Trophoblast cell (in vitro differentiated cells and primary cell): ENCODE measurements at regions not wholly inside any gene's neighbourhood (a gene's known extent, or its start where the extent isn't known, plus 50 kb on each side); places are given as distances from the start of the nearest gene placed in this dataset.

Source experiments
- DNase-seq, 2 donors: peaks; one replicate each; pipeline ENCODE4 v3.0.0-alpha.2; 2016
- H2AFZ ChIP-seq: 2 replicates; pipeline ENCODE4 v1.6.1; 2013; ENCODE audit warnings: low read length, moderate library complexity, mild to moderate bottlenecking; ENCODE audit not compliant: insufficient read depth, poor library complexity
- H2AK5ac ChIP-seq: 2 replicates; pipeline ENCODE4 v1.6.1; 2013; ENCODE audit warnings: mild to moderate bottlenecking, low read length
- H2BK120ac ChIP-seq: 2 replicates; pipeline ENCODE4 v1.6.1; 2013; ENCODE audit warnings: low read length, mild to moderate bottlenecking, moderate library complexity; ENCODE audit not compliant: insufficient read depth, poor library complexity
- H2BK12ac ChIP-seq: 2 replicates; pipeline ENCODE4 v1.6.1; 2013; ENCODE audit warnings: mild to moderate bottlenecking, low read length, moderate library complexity
- H2BK5ac ChIP-seq: 2 replicates; pipeline ENCODE4 v1.6.1; 2013; ENCODE audit warnings: low read length, low read depth, moderate library complexity, mild to moderate bottlenecking; ENCODE audit not compliant: poor library complexity
- H3K14ac ChIP-seq: 2 replicates; pipeline ENCODE4 v1.6.1; 2013; ENCODE audit warnings: mild to moderate bottlenecking, low read length
- H3K18ac ChIP-seq: 2 replicates; pipeline ENCODE4 v1.6.1; 2013; ENCODE audit warnings: mild to moderate bottlenecking, low read length
- H3K23ac ChIP-seq: 2 replicates; pipeline ENCODE4 v1.6.1; 2013; ENCODE audit warnings: low read length
- H3K27ac ChIP-seq: 2 replicates; pipeline ENCODE4 v1.5.1; 2013; ENCODE audit warnings: low read depth, mild to moderate bottlenecking, inconsistent platforms, low read length, moderate library complexity
- H3K27me3 ChIP-seq: 2 replicates; pipeline ENCODE4 v1.6.1; 2013; ENCODE audit warnings: inconsistent platforms, mild to moderate bottlenecking, low read length, moderate library complexity; ENCODE audit not compliant: insufficient read depth
- H3K36me3 ChIP-seq, 2 experiments: 1 replicate in 1 of 2; 2 replicates in 1 of 2; pipeline ENCODE4 v1.6.1; 2013; ENCODE audit warnings: low read length in 2 of 2, mild to moderate bottlenecking in 2 of 2, moderate library complexity in 1 of 2; ENCODE audit not compliant: insufficient read depth in 2 of 2, control insufficient read depth in 1 of 2
- H3K4ac ChIP-seq: 2 replicates; pipeline ENCODE4 v1.6.1; 2013; ENCODE audit warnings: low read depth, mild to moderate bottlenecking, low read length, moderate library complexity
- H3K4me1 ChIP-seq, 2 experiments: 1 replicate in 1 of 2; 2 replicates in 1 of 2; pipeline ENCODE4 v1.6.1; 2013; ENCODE audit warnings: low read length in 2 of 2, mild to moderate bottlenecking in 2 of 2, moderate library complexity in 1 of 2; ENCODE audit not compliant: insufficient read depth in 2 of 2, control insufficient read depth in 1 of 2
- H3K4me2 ChIP-seq: 2 replicates; pipeline ENCODE4 v1.6.1; 2013; ENCODE audit warnings: inconsistent platforms, mild to moderate bottlenecking, low read length, moderate library complexity
- H3K4me3 ChIP-seq: 2 replicates; pipeline ENCODE4 v1.5.1; 2013; ENCODE audit warnings: mild to moderate bottlenecking, low read depth, low read length, inconsistent platforms
- H3K79me1 ChIP-seq: one replicate; pipeline ENCODE4 v1.6.1; 2013; ENCODE audit warnings: low read length
- H3K79me2 ChIP-seq: 2 replicates; pipeline ENCODE4 v1.6.1; 2013; ENCODE audit warnings: low read length, mild to moderate bottlenecking; ENCODE audit not compliant: control insufficient read depth, insufficient read depth, poor library complexity
- H3K9ac ChIP-seq: 2 replicates; pipeline ENCODE4 v1.6.1; 2013; ENCODE audit warnings: mild to moderate bottlenecking, low read length
- H3K9me3 ChIP-seq: 2 replicates; pipeline ENCODE4 v1.6.1; 2013; ENCODE audit warnings: low read depth, mild to moderate bottlenecking, control low read depth, inconsistent platforms, low read length; ENCODE audit not compliant: insufficient read depth
- H4K12ac ChIP-seq: 2 replicates; pipeline ENCODE4 v1.6.1; 2013; ENCODE audit warnings: low read depth, mild to moderate bottlenecking, low read length, moderate library complexity
- H4K8ac ChIP-seq: 2 replicates; pipeline ENCODE4 v1.6.1; 2013; ENCODE audit warnings: low read depth, mild to moderate bottlenecking, low read length, moderate library complexity
- H4K91ac ChIP-seq: one replicate; pipeline ENCODE4 v1.6.1; 2013; ENCODE audit warnings: low read depth, mild to moderate bottlenecking, low read length, moderate library complexity
- WGBS: extraction: QIAGEN DNeasy Blood & Tissue Kit; methylation state at CpG from one replicate; pipeline ENCODE4 v1.1.7; 2013; ENCODE audit warnings: missing lambda C conversion rate; ENCODE audit not compliant: insufficient read length, insufficient coverage; ENCODE audit errors: extremely low coverage; 5-methylcytosine and 5-hydroxymethylcytosine counted together

DNA sequence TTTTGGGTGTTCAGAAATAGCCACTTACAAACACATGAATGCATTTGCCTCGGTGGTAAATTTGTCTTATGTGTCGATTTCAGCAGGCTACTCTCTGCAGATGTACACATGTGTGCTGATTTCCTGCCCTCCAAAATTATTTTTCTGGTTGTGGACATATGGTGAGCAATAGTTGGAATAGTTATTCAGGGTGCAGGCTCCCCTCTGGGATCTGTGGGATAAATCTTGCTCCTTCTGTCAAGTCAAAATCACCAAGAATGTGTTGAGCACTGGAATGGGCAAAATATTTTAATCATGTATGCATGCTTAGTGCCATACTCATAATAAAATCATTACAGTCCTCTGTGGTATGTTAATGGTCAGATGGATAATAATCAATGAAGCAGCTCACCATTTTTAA is 684.5 kb downstream of the BCL11A start:
- H3K14ac ChIP-seq = no peak overlapping the region
- no peak overlapping the region for H3K27ac ChIP-seq
- no peak overlapping the region for H2BK120ac ChIP-seq
- no peak overlapping the region for H3K9ac ChIP-seq
- no peaks in the 10 kb centered on the region for H3K79me2 ChIP-seq
- H2AFZ ChIP-seq = no peak overlapping the region
- no peak overlapping the region for H3K4ac ChIP-seq
- peaks cover 2 to 5% of the 10 kb centered on the region in 2 experiments for H3K4me1 ChIP-seq
- H4K12ac ChIP-seq = no peak overlapping the region
- no peak overlapping the region for H3K4me2 ChIP-seq
- no peak overlapping the region for H2AK5ac ChIP-seq
- H3K23ac ChIP-seq = no peak overlapping the region
- WGBS = no CpG with 5 or more reads among the region's 2 CpGs
- no peak overlapping the region for H3K18ac ChIP-seq
- no peak overlapping the region for H4K91ac ChIP-seq
- DNase-seq = no peak
- no peaks in the 10 kb centered on the region for H3K36me3 ChIP-seq
- H3K9me3 ChIP-seq = no peaks in the 10 kb centered on the region
- no peak overlapping the region for H3K4me3 ChIP-seq
- no peak overlapping the region for H2BK12ac ChIP-seq
- no peaks in the 10 kb centered on the region for H3K27me3 ChIP-seq
- H3K79me1 ChIP-seq = peaks cover 3% of the 10 kb centered on the region
- H2BK5ac ChIP-seq = no peak overlapping the region
- H4K8ac ChIP-seq = no peak overlapping the region

DNA sequence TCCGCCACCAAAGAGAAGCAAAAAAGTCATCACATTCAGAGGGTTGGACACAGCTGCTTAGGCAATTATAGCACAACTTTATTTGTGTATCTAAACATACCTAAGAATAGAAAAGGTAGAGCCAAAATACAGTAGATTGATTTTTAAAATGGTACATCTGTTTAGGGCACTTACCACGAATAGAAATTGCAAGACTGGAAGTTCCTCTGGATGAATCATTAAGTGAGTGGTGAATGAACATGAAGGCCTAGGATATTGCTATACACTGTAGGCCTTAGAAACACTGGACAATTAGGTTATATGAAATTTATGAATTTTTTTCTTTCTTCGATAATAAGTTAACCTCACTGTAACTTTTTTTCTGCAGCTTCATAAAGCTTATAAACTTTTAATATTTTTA is 687.0 kb downstream of the BCL11A start:
- WGBS = no CpG with 5 or more reads among the region's 3 CpGs
- no peak overlapping the region for H3K23ac ChIP-seq
- H2BK5ac ChIP-seq = no peak overlapping the region
- no peak overlapping the region for H3K4ac ChIP-seq
- no peak overlapping the region for H3K4me2 ChIP-seq
- H3K79me2 ChIP-seq = no peaks in the 10 kb centered on the region
- H2AK5ac ChIP-seq = no peak overlapping the region
- peaks cover 2 to 5% of the 10 kb centered on the region in 2 experiments for H3K4me1 ChIP-seq
- no peaks in the 10 kb centered on the region for H3K27me3 ChIP-seq
- H4K12ac ChIP-seq = no peak overlapping the region
- H3K27ac ChIP-seq = no peak overlapping the region
- peaks cover 2% of the 10 kb centered on the region for H3K9me3 ChIP-seq
- no peaks in the 10 kb centered on the region for H3K36me3 ChIP-seq
- no peak for DNase-seq
- H2AFZ ChIP-seq = no peak overlapping the region
- no peak overlapping the region for H3K9ac ChIP-seq
- H4K8ac ChIP-seq = no peak overlapping the region
- H3K79me1 ChIP-seq = peaks cover 3% of the 10 kb centered on the region
- no peak overlapping the region for H4K91ac ChIP-seq
- H2BK12ac ChIP-seq = no peak overlapping the region
- no peak overlapping the region for H3K4me3 ChIP-seq
- H2BK120ac ChIP-seq = no peak overlapping the region
- no peak overlapping the region for H3K18ac ChIP-seq
- no peak overlapping the region for H3K14ac ChIP-seq

DNA sequence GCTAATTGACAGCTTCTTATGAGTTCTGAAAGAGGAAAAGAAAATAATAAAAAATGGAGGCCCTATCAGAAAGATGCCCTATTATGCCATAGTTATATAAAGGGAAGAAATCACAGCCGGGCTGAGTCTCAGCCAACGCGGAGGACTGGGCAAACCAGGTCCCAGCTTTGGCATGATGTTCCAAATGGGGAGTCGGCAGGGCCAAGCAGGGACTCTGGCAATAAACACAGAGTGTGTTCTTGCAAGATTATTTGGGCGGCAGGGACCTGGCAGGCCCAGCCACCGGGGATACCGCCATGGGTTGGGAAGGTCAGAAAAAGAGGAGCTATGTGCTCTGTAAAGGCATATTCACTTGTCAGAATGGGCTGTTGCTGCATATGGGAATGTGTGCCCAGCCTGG is 694.9 kb downstream of the BCL11A start:
- H3K4me3 ChIP-seq = no peak overlapping the region
- H3K9ac ChIP-seq = no peak overlapping the region
- H3K4me2 ChIP-seq = no peak overlapping the region
- no peak overlapping the region for H4K8ac ChIP-seq
- H3K18ac ChIP-seq = no peak overlapping the region
- H3K4me1 ChIP-seq = no peaks in the 10 kb centered on the region
- peaks cover 5% of the 10 kb centered on the region for H3K9me3 ChIP-seq
- H3K27ac ChIP-seq = no peak overlapping the region
- no peaks in the 10 kb centered on the region for H3K79me1 ChIP-seq
- H2BK12ac ChIP-seq = no peak overlapping the region
- no peak overlapping the region for H3K14ac ChIP-seq
- H3K79me2 ChIP-seq = no peaks in the 10 kb centered on the region
- no peak overlapping the region for H3K23ac ChIP-seq
- H2AFZ ChIP-seq = no peak overlapping the region
- no CpG with 5 or more reads among the region's 7 CpGs for WGBS
- no peak overlapping the region for H2BK120ac ChIP-seq
- DNase-seq = no peak
- no peak overlapping the region for H2BK5ac ChIP-seq
- no peak overlapping the region for H2AK5ac ChIP-seq
- H3K36me3 ChIP-seq = no peaks in the 10 kb centered on the region
- no peak overlapping the region for H4K12ac ChIP-seq
- H3K4ac ChIP-seq = no peak overlapping the region
- H4K91ac ChIP-seq = no peak overlapping the region
- no peaks in the 10 kb centered on the region for H3K27me3 ChIP-seq

DNA sequence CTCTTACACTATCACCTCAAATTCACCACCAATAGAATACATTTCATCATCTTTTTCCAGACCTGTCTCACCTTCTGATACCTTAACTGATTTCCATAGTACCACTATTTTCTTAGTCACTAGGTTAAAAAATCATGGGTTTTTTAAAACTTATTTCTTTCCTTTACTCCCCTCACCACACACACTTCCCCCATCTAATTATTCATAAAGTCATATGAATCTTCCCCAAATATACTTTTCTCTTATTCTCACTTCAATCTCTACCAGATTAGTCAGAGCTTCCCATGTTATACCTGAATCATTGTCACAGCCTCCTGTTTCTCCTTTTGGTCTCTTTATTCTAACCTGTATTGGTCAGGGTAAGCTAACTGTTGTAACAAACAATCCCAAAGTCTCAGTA is 696.3 kb downstream of the BCL11A start:
- no peaks in the 10 kb centered on the region for H3K79me1 ChIP-seq
- H4K91ac ChIP-seq = no peak overlapping the region
- no peak overlapping the region for H3K14ac ChIP-seq
- no peaks in the 10 kb centered on the region for H3K27me3 ChIP-seq
- no peak overlapping the region for H3K4me3 ChIP-seq
- H4K12ac ChIP-seq = no peak overlapping the region
- H3K79me2 ChIP-seq = no peaks in the 10 kb centered on the region
- no peak overlapping the region for H3K27ac ChIP-seq
- H2AFZ ChIP-seq = no peak overlapping the region
- H2AK5ac ChIP-seq = no peak overlapping the region
- no peak overlapping the region for H2BK12ac ChIP-seq
- H2BK5ac ChIP-seq = no peak overlapping the region
- no peaks in the 10 kb centered on the region for H3K36me3 ChIP-seq
- H3K4me2 ChIP-seq = no peak overlapping the region
- H3K9ac ChIP-seq = no peak overlapping the region
- H3K9me3 ChIP-seq = peaks cover 5% of the 10 kb centered on the region
- no peak overlapping the region for H4K8ac ChIP-seq
- H3K4ac ChIP-seq = no peak overlapping the region
- DNase-seq = no peak
- H3K23ac ChIP-seq = no peak overlapping the region
- no peaks in the 10 kb centered on the region for H3K4me1 ChIP-seq
- no peak overlapping the region for H3K18ac ChIP-seq
- no peak overlapping the region for H2BK120ac ChIP-seq
